Kidney epithelial cell (primary cell): ENCODE measurements at regions not wholly inside any gene's neighbourhood (a gene's known extent, or its start where the extent isn't known, plus 50 kb on each side); places are given as distances from the start of the nearest gene placed in this dataset.

Experiments used
- DNase-seq: peaks from one replicate; pipeline ENCODE4 v3.0.0-alpha.2; 2010; ENCODE audit warnings: low read depth
- H3K27me3 ChIP-seq: 2 replicates; pipeline ENCODE4 v1.6.0; 2011; ENCODE audit warnings: low read length; ENCODE audit not compliant: control insufficient read depth, insufficient read depth
- H3K36me3 ChIP-seq: 2 replicates; pipeline ENCODE4 v1.5.1; 2011; ENCODE audit warnings: low read length; ENCODE audit not compliant: control insufficient read depth, insufficient read depth
- H3K4me3 ChIP-seq: 2 replicates; pipeline ENCODE4 v1.5.1; 2011; ENCODE audit warnings: low read depth, mild to moderate bottlenecking, control low read depth, low read length
- CTCF ChIP-seq: IDR thresholded peaks from 2 replicates; pipeline ENCODE4 v1.5.1; 2011; ENCODE audit warnings: mild to moderate bottlenecking, moderate library complexity, low read length, control low read depth, inconsistent platforms; ENCODE audit not compliant: insufficient read depth, poor library complexity, severe bottlenecking

- TF ChIP-seq CTCF: no peak
- no peak overlapping the region for H3K4me3 ChIP-seq
- H3K36me3 ChIP-seq: no peaks in the 10 kb centered on the region
- no peaks in the 10 kb centered on the region for H3K27me3 ChIP-seq
- no peak for DNase-seq
Observed at GRCh38 chr16:51916231-51916630, 630.7 kb downstream of the TOX3 start.

GRCh38 chr16:51907680-51908079 is 639.3 kb downstream of the TOX3 start:
- Histone ChIP-seq H3K27me3 (no peaks in the 10 kb centered on the region), H3K36me3 (no peaks in the 10 kb centered on the region), H3K4me3 (no peak overlapping the region)
- no peak for TF ChIP-seq CTCF
- no peak for DNase-seq

- TF ChIP-seq CTCF: no peak
- DNase-seq: no peak
- Histone ChIP-seq H3K27me3 (no peaks in the 10 kb centered on the region), H3K36me3 (no peaks in the 10 kb centered on the region), H3K4me3 (no peak overlapping the region)
Observed at GRCh38 chr16:51900221-51900780, 646.6 kb downstream of the TOX3 start.

GRCh38 chr16:51898872-51899271 is 648.1 kb downstream of the TOX3 start:
- no peak for DNase-seq
- TF ChIP-seq CTCF: no peak

GRCh38 chr16:51896013-51896412 is 650.9 kb downstream of the TOX3 start:
- H3K4me3 ChIP-seq: no peak overlapping the region

More at GRCh38 chr16:51898872-51899271, 648.1 kb downstream of the TOX3 start:
- no peaks in the 10 kb centered on the region for H3K27me3 ChIP-seq
- H3K4me3 ChIP-seq: no peak overlapping the region
- no peaks in the 10 kb centered on the region for H3K36me3 ChIP-seq

More at GRCh38 chr16:51896013-51896412, 650.9 kb downstream of the TOX3 start:
- H3K36me3 ChIP-seq: no peaks in the 10 kb centered on the region
- no peaks in the 10 kb centered on the region for H3K27me3 ChIP-seq
- DNase-seq: no peak
- no peak for TF ChIP-seq CTCF
